IPS-NIHi11 (cell line): ENCODE measurements at regions not wholly inside any gene's neighbourhood (a gene's known extent, or its start where the extent isn't known, plus 50 kb on each side); places are given as distances from the start of the nearest gene placed in this dataset.

Experiments
- DNase-seq: peaks from one replicate; pipeline ENCODE4 v3.0.0; 2012; ENCODE audit warnings: mixed read lengths, low spot score

DNA sequence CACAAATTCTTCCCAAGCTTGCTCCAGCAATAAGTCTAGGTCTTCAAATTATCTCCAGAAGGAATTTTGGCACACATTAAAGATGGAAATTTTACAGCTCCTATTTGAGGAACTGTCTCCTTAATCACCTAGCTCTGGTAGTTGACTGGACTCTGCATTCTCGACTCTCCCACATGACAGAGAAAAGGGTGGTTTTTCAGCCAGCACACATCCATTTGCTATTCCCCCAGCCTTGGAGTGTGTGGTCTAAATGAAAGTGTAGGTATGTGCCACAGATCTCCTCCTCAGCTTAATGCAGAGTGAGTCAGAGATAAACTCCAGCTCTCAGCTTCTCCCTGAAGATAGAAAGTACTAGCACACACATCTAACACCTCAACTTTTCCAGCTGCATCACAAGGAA lies 62.2 kb upstream of the ALCAM start:
- no peak for DNase-seq

DNA sequence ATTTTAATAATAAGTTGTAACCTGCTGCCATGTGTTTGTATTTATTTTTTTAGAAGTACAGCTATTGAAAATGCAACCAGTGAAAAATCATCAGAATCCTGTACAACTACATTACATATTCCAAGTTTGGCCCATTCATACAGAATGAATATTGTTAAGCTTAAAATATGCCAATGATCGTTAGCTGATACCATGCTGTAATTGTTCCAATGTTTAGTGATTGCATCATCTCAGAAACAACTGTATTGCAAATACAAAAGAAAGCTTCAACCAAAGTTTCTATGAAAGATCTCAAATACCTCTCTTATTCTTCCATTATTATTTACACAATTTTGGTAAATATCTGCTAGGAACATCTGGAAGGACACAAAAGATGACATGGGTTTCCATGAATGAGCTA lies 51.6 kb upstream of the ALCAM start:
- no peak for DNase-seq

DNA sequence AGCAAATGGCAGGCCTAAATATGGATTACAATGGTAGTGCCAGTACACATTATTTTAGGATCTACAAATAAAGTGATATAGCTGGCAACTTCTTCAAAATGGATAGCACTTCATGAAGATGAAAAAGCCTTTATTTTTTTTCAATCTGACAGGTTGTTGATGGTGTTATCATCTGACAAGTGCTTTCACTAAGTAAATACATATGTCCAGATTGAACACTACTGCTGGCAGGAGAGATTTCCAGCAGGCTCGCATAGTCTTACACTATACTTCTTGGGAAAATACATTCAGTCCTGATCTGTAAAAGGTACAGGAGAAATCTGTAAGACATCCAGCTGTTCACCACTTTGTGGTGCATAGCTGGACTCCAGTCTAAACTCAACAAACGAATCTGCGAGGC lies 50.9 kb upstream of the ALCAM start:
- DNase-seq: no peak

DNA sequence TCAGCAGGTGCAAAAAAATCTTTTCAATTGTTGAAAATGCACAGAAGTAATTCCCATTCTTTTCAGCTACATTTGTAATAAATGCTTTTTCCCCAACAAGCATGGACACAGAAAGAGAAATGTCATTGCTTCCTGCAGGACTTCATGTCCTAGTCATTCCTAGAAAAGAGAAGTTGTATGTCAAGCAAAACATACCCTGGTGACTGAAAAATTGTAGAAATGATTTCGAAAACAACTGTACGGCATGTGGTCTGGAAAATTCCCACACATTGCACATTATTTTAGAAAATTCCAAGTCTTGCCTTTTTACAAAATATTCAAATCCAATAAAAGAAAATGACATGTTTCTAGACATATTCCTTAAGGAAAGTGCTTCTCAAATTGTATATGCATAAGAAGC lies 50.4 kb upstream of the ALCAM start:
- DNase-seq: no peak
